GM12878 (cell line): ENCODE measurements at regions not wholly inside any gene's neighbourhood (a gene's known extent, or its start where the extent isn't known, plus 50 kb on each side); places are given as distances from the start of the nearest gene placed in this dataset.

ENCODE experiments used
- ATAC-seq: fragments of 200-7000 bp; cut with Tn5 transposase; 3 replicates; pipeline ENCODE4 v1.9.1; 2020; ENCODE audit warnings: mild to moderate bottlenecking, moderate library complexity
- BruUV-seq: library from RNA; stranded (reverse); fragments of 400-500 nt; replicated peaks from 2 replicates; lab custom pipeline; 2021; lab: Mats Ljungman, UMichigan
- CTCF ChIA-PET: fragments of 300-600 bp; sonication (Branson Sonifier 250); formaldehyde crosslinking; extraction: SDS; loops from one replicate; lab custom pipeline; 2021; ENCODE audit warnings: inconsistent platforms; lab: Yijun Ruan, JAX
- POLR2A ChIA-PET: fragments of 350-600 bp; formaldehyde crosslinking; extraction: SDS; loops from one replicate; lab custom pipeline; 2021; ENCODE audit warnings: inconsistent platforms; lab: Charles Lee
- RAD21 ChIA-PET: fragments of 300-600 bp; sonication (Branson Sonifier 250); formaldehyde crosslinking; loops from one replicate; lab custom pipeline; 2023; ENCODE audit warnings: antibody characterized with exemption; ENCODE audit not compliant: unreplicated experiment; lab: Charles Lee
- SMC1A ChIA-PET: fragments of 300-600 bp; sonication (Branson Sonifier 250); formaldehyde crosslinking; loops from one replicate; lab custom pipeline; 2023; ENCODE audit not compliant: unreplicated experiment, uncharacterized antibody; lab: Charles Lee
- DNase-seq: peaks from one replicate; pipeline ENCODE4 v3.0.0-alpha.2; 2011; ENCODE audit warnings: low read depth, low spot score
- FAIRE-seq: peaks from 3 replicates; lab custom pipeline; 2011; peaks lifted over from hg19 to GRCh38; lab: Jason Lieb, UNC
- H2AFZ ChIP-seq: 2 replicates; pipeline ENCODE4 v1.6.0; 2011; ENCODE audit warnings: low read depth, low read length, control low read depth; ENCODE audit not compliant: control insufficient read depth
- H3K27ac ChIP-seq: 2 replicates; pipeline ENCODE4 v1.5.1; 2011; ENCODE audit warnings: control low read depth; ENCODE audit not compliant: control insufficient read depth, insufficient read depth
- H3K27me3 ChIP-seq, 2 experiments: replicated peaks in 1 of 2; 2 replicates each; pipeline versions ENCODE4 v1.6.0 to v1.6.1; 2011; ENCODE audit warnings: low read length in 1 of 2; ENCODE audit not compliant: control insufficient read depth in 2 of 2, insufficient read depth in 2 of 2
- H3K36me3 ChIP-seq, 2 experiments: 2 replicates each; pipeline ENCODE4 v1.5.1; 2011; ENCODE audit warnings: low read length in 1 of 2; ENCODE audit not compliant: control insufficient read depth in 2 of 2, insufficient read depth in 2 of 2
- H3K4me1 ChIP-seq: 2 replicates; pipeline ENCODE4 v1.6.1; 2011; ENCODE audit warnings: mild to moderate bottlenecking, low read length, moderate library complexity, mixed read lengths; ENCODE audit not compliant: control insufficient read depth, insufficient read depth
- H3K4me2 ChIP-seq: 2 replicates; pipeline ENCODE4 v1.6.0; 2011; ENCODE audit warnings: control low read depth; ENCODE audit not compliant: control insufficient read depth, insufficient read depth
- H3K4me3 ChIP-seq: fragments of 200-600 bp; sonication (generic); 2 replicates; pipeline ENCODE4 v1.5.1; 2016
- H3K79me2 ChIP-seq: 2 replicates; pipeline ENCODE4 v1.6.0; 2011; ENCODE audit warnings: low read length; ENCODE audit not compliant: control insufficient read depth, insufficient read depth
- H3K9ac ChIP-seq: 2 replicates; pipeline ENCODE4 v1.8.0; 2011; ENCODE audit warnings: low read length, control low read depth, mixed read lengths; ENCODE audit not compliant: control insufficient read depth, insufficient read depth
- H3K9me3 ChIP-seq: replicated peaks from 3 replicates; pipeline ENCODE4 v1.5.1; 2011; ENCODE audit warnings: mild to moderate bottlenecking, low read length; ENCODE audit not compliant: control insufficient read depth, insufficient read depth
- H4K20me1 ChIP-seq: 2 replicates; pipeline ENCODE4 v1.6.0; 2011; ENCODE audit not compliant: control insufficient read depth, insufficient read depth
- BACH1 ChIP-seq: fragments of 450-650 bp; IDR thresholded peaks from 2 replicates; pipeline ENCODE4 v1.6.1; 2017; ENCODE audit warnings: mild to moderate bottlenecking, borderline replicate concordance
- MTA2 ChIP-seq: fragments of 450-650 bp; IDR thresholded peaks from 2 replicates; pipeline ENCODE4 v1.6.1; 2016; ENCODE audit warnings: low read depth, mild to moderate bottlenecking, moderate library complexity
- SMAD5 ChIP-seq: IDR thresholded peaks from 2 replicates; pipeline ENCODE4 v1.6.1; 2016; ENCODE audit warnings: antibody characterized with exemption, low read depth
- TCF3 ChIP-seq: IDR thresholded peaks from 2 replicates; pipeline ENCODE4 v1.6.1; 2012; ENCODE audit warnings: low read depth, mild to moderate bottlenecking, low read length, borderline replicate concordance; ENCODE audit not compliant: insufficient read depth
- ZNF622 ChIP-seq: fragments of 450-650 bp; IDR thresholded peaks from 2 replicates; pipeline ENCODE4 v1.6.1; 2017; ENCODE audit warnings: mild to moderate bottlenecking, inconsistent platforms
- WGBS: methylation state at CpG from one replicate; pipeline ENCODE4 v1.1.6; 2016; ENCODE audit warnings: low lambda C conversion rate; ENCODE audit not compliant: insufficient replicate concordance, insufficient coverage; ENCODE audit errors: missing lambda C conversion rate; 5-methylcytosine and 5-hydroxymethylcytosine counted together
- in situ Hi-C: fragments of 300-500 bp; cut with MboI; formaldehyde crosslinking; loops from 9 replicates; pipeline ENCODE4 v1.14.3; 2018; ENCODE audit warnings: mixed read lengths
- intact Hi-C: fragments of 100-400 bp; cut with micrococcal nuclease; formaldehyde crosslinking; loops from one replicate; pipeline ENCODE4 v1.14.2; 2022; ENCODE audit not compliant: unreplicated experiment
- TF ChIP-seq, protein P1 (sequence below): fragments of 450-650 bp; IDR thresholded peaks from 2 replicates; pipeline ENCODE4 v1.6.1; 2017; ENCODE audit warnings: mild to moderate bottlenecking, low read depth, inconsistent platforms; ENCODE audit not compliant: poor library complexity, severe bottlenecking
- TF ChIP-seq, protein P2 (sequence below): IDR thresholded peaks from 2 replicates; pipeline ENCODE4 v1.6.1; 2012; ENCODE audit warnings: mild to moderate bottlenecking, low read depth, low read length
- TF ChIP-seq, protein P3 (sequence below): IDR thresholded peaks from 2 replicates; pipeline ENCODE4 v1.6.1; 2012; ENCODE audit warnings: improper control_type of control experiment, low read depth, low read length; ENCODE audit not compliant: insufficient replicate concordance

DNA sequence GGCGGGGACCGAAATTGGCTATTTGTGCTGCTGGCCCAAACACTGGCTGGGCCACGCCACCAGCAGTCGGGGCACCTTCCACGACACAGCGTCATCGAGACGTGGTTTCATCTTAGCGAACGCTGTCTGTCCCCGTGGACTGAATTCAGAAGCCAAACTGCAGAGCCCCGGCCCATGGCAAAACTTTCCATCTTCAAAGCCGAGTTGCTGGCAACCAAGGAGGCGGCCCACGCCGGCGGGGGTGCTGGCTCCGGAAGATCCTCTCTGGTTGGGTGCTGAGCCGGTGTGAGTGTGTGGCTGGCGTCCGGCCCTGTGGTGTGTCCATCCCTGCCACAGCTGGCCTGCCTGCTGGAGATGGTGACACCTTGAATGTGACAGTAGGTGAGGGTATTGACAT, 96.6 kb upstream of the ADRA2C start (continued):
- TF ChIP-seq, protein P1, sequence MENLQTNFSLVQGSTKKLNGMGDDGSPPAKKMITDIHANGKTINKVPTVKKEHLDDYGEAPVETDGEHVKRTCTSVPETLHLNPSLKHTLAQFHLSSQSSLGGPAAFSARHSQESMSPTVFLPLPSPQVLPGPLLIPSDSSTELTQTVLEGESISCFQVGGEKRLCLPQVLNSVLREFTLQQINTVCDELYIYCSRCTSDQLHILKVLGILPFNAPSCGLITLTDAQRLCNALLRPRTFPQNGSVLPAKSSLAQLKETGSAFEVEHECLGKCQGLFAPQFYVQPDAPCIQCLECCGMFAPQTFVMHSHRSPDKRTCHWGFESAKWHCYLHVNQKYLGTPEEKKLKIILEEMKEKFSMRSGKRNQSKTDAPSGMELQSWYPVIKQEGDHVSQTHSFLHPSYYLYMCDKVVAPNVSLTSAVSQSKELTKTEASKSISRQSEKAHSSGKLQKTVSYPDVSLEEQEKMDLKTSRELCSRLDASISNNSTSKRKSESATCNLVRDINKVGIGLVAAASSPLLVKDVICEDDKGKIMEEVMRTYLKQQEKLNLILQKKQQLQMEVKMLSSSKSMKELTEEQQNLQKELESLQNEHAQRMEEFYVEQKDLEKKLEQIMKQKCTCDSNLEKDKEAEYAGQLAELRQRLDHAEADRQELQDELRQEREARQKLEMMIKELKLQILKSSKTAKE, result no peak
- no peak for TF ChIP-seq SMAD5
- TF ChIP-seq, protein P2, sequence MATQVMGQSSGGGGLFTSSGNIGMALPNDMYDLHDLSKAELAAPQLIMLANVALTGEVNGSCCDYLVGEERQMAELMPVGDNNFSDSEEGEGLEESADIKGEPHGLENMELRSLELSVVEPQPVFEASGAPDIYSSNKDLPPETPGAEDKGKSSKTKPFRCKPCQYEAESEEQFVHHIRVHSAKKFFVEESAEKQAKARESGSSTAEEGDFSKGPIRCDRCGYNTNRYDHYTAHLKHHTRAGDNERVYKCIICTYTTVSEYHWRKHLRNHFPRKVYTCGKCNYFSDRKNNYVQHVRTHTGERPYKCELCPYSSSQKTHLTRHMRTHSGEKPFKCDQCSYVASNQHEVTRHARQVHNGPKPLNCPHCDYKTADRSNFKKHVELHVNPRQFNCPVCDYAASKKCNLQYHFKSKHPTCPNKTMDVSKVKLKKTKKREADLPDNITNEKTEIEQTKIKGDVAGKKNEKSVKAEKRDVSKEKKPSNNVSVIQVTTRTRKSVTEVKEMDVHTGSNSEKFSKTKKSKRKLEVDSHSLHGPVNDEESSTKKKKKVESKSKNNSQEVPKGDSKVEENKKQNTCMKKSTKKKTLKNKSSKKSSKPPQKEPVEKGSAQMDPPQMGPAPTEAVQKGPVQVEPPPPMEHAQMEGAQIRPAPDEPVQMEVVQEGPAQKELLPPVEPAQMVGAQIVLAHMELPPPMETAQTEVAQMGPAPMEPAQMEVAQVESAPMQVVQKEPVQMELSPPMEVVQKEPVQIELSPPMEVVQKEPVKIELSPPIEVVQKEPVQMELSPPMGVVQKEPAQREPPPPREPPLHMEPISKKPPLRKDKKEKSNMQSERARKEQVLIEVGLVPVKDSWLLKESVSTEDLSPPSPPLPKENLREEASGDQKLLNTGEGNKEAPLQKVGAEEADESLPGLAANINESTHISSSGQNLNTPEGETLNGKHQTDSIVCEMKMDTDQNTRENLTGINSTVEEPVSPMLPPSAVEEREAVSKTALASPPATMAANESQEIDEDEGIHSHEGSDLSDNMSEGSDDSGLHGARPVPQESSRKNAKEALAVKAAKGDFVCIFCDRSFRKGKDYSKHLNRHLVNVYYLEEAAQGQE, result no peak

GRCh38 chr4:3668825-3669552, 97.2 kb upstream of the ADRA2C start:
- Histone ChIP-seq H3K4me2 (no peak overlapping the region), H3K27me3 (no peaks in the 10 kb centered on the region), H3K79me2 (no peaks in the 10 kb centered on the region), H3K27ac (no peak overlapping the region), H3K9me3 (peaks cover 2% of the 10 kb centered on the region; the same call in 1 of the 3 replicates), H3K9ac (no peak overlapping the region), H3K4me3 (no peak overlapping the region), H2AFZ (no peak overlapping the region), H4K20me1 (no peaks in the 10 kb centered on the region), H3K4me1 (no peaks in the 10 kb centered on the region), H3K36me3 (no peaks in the 10 kb centered on the region)
- intact Hi-C loops (no loop called here), in situ Hi-C loops (no loop called here)
- no TSS peak for BruUV-seq
- ATAC-seq, result no peak
- no peak for FAIRE-seq
- RAD21 ChIA-PET, result no interaction called here
- TF ChIP-seq ZNF622, result no peak
- TF ChIP-seq BACH1, result no peak
- TF ChIP-seq MTA2, result no peak
- TF ChIP-seq, protein P3, sequence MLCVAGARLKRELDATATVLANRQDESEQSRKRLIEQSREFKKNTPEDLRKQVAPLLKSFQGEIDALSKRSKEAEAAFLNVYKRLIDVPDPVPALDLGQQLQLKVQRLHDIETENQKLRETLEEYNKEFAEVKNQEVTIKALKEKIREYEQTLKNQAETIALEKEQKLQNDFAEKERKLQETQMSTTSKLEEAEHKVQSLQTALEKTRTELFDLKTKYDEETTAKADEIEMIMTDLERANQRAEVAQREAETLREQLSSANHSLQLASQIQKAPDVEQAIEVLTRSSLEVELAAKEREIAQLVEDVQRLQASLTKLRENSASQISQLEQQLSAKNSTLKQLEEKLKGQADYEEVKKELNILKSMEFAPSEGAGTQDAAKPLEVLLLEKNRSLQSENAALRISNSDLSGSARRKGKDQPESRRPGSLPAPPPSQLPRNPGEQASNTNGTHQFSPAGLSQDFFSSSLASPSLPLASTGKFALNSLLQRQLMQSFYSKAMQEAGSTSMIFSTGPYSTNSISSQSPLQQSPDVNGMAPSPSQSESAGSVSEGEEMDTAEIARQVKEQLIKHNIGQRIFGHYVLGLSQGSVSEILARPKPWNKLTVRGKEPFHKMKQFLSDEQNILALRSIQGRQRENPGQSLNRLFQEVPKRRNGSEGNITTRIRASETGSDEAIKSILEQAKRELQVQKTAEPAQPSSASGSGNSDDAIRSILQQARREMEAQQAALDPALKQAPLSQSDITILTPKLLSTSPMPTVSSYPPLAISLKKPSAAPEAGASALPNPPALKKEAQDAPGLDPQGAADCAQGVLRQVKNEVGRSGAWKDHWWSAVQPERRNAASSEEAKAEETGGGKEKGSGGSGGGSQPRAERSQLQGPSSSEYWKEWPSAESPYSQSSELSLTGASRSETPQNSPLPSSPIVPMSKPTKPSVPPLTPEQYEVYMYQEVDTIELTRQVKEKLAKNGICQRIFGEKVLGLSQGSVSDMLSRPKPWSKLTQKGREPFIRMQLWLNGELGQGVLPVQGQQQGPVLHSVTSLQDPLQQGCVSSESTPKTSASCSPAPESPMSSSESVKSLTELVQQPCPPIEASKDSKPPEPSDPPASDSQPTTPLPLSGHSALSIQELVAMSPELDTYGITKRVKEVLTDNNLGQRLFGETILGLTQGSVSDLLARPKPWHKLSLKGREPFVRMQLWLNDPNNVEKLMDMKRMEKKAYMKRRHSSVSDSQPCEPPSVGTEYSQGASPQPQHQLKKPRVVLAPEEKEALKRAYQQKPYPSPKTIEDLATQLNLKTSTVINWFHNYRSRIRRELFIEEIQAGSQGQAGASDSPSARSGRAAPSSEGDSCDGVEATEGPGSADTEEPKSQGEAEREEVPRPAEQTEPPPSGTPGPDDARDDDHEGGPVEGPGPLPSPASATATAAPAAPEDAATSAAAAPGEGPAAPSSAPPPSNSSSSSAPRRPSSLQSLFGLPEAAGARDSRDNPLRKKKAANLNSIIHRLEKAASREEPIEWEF, result no peak
- no peak for TF ChIP-seq TCF3
- no peak for DNase-seq
- WGBS, result 55% methylated on average over 27 of the region's 27 CpGs
- POLR2A ChIA-PET, result no interaction called here
- CTCF ChIA-PET, result no interaction called here
- SMC1A ChIA-PET, result no interaction called here
